ENCODE measurements at regions not wholly inside any gene's neighbourhood (a gene's known extent, or its start where the extent isn't known, plus 50 kb on each side); places are given as distances from the start of the nearest gene placed in this dataset.

DNA sequence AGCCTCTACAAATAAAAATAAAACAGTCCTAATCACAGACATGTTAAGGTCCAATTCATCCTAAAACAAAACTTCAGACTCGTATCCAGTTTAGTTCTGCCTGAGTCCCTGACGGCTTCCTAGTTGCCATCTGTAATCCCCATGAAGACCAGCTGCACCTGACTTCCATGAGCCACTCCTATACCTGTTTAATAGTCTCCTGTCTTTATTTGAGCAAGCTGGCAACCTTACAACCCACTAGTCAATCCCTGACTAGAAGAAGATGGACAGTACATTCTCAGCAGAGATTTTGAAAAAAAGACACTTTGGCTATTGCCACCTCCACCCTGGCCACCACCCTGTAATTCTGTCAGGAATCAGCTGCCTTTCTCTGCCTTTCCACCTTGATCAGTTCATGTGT, 197.7 kb downstream of the HIBADH start:
- intact Hi-C loops (cut with micrococcal nuclease): no loop called here
- Histone ChIP-seq H2AFZ (ENCODE audit: low read depth, low read length, poor library complexity, severe bottlenecking) (no peak overlapping the region), H3K9ac (ENCODE audit: low read length) (no peak overlapping the region), H3K36me3 (ENCODE audit: control insufficient read depth in 1 of 2, insufficient read depth in 2 of 2, low read length in 2 of 2) (no peaks in the 10 kb centered on the region), H3K4me1 (ENCODE audit: control insufficient read depth in 1 of 2, insufficient read depth in 2 of 2, low read length in 2 of 2) (no peaks in the 10 kb centered on the region), H3K27me3 (ENCODE audit: insufficient read depth, low read length) (no peaks in the 10 kb centered on the region), H4K20me1 (ENCODE audit: insufficient read depth) (no peaks in the 10 kb centered on the region), H3K9me3 (ENCODE audit: control insufficient read depth in 1 of 2, insufficient read depth in 1 of 2, low read depth in 1 of 2, low read length in 2 of 2) (no peaks in the 10 kb centered on the region), H3K4me2 (ENCODE audit: low read length) (no peak overlapping the region), H3K79me2 (ENCODE audit: insufficient read depth, low read length) (no peaks in the 10 kb centered on the region), H3K27ac (ENCODE audit: low read depth, low read length) (no peak overlapping the region), H3K9me2 (ENCODE audit: insufficient read depth) (no peaks in the 10 kb centered on the region), H3K4me3 (replicated peaks in 1 of 2; ENCODE audit: low read depth in 1 of 2, low read length in 2 of 2) (no peak overlapping the region)
- no TSS peak for BruUV-seq (replicated peaks)
- ChIA-PET CTCF (no interaction called here), RAD21 (ENCODE audit: low non-redundant PET in 1 of 2, low total read pairs in 2 of 2, uncharacterized antibody in 2 of 2, unreplicated experiment in 2 of 2) (no interaction called here), POLR2A (no interaction called here)
- DNase-seq (ENCODE audit: low read depth, low spot score) (no peak), ATAC-seq (no peak)
- TF ChIP-seq EZH2phosphoT487 (IDR thresholded peaks at IDR 0.05; ENCODE audit: borderline replicate concordance) (no peak), ZFX (IDR thresholded peaks at IDR 0.05) (no peak), POLR2A (IDR thresholded peaks at IDR 0.05; ENCODE audit: borderline replicate concordance, extremely low read depth, insufficient read depth, insufficient read length) (no peak), SRF (IDR thresholded peaks at IDR 0.05; ENCODE audit: low read depth) (no peak), YY1 (IDR thresholded peaks at IDR 0.05; ENCODE audit: extremely low read depth, insufficient replicate concordance, low read depth, low read length) (no peak), FOSL1 (IDR thresholded peaks at IDR 0.05; ENCODE audit: low read depth) (no peak), EGR1 (IDR thresholded peaks at IDR 0.05; ENCODE audit: low read depth) (no peak), ZNF274 (IDR thresholded peaks at IDR 0.05; ENCODE audit: low read depth, low read length) (no peak), CBX3 (IDR thresholded peaks at IDR 0.05; ENCODE audit: low read depth) (no peak), CEBPB (IDR thresholded peaks at IDR 0.05; ENCODE audit: low read depth) (no peak), RAD21 (IDR thresholded peaks at IDR 0.05; ENCODE audit: low read depth) (no peak), ELF1 (IDR thresholded peaks at IDR 0.05; ENCODE audit: borderline replicate concordance, low read depth) (no peak), EZH2 (IDR thresholded peaks at IDR 0.05) (no peak), SP1 (IDR thresholded peaks at IDR 0.05; ENCODE audit: low read depth) (no peak), JUND (IDR thresholded peaks at IDR 0.05) (no peak), SIN3A (IDR thresholded peaks at IDR 0.05; ENCODE audit: low read depth) (no peak)
- TF ChIP-seq, protein P1, sequence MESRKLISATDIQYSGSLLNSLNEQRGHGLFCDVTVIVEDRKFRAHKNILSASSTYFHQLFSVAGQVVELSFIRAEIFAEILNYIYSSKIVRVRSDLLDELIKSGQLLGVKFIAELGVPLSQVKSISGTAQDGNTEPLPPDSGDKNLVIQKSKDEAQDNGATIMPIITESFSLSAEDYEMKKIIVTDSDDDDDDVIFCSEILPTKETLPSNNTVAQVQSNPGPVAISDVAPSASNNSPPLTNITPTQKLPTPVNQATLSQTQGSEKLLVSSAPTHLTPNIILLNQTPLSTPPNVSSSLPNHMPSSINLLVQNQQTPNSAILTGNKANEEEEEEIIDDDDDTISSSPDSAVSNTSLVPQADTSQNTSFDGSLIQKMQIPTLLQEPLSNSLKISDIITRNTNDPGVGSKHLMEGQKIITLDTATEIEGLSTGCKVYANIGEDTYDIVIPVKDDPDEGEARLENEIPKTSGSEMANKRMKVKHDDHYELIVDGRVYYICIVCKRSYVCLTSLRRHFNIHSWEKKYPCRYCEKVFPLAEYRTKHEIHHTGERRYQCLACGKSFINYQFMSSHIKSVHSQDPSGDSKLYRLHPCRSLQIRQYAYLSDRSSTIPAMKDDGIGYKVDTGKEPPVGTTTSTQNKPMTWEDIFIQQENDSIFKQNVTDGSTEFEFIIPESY (IDR thresholded peaks at IDR 0.05; ENCODE audit: extremely low read depth, insufficient replicate concordance, low read length): no peak
- TF ChIP-seq, protein P2, sequence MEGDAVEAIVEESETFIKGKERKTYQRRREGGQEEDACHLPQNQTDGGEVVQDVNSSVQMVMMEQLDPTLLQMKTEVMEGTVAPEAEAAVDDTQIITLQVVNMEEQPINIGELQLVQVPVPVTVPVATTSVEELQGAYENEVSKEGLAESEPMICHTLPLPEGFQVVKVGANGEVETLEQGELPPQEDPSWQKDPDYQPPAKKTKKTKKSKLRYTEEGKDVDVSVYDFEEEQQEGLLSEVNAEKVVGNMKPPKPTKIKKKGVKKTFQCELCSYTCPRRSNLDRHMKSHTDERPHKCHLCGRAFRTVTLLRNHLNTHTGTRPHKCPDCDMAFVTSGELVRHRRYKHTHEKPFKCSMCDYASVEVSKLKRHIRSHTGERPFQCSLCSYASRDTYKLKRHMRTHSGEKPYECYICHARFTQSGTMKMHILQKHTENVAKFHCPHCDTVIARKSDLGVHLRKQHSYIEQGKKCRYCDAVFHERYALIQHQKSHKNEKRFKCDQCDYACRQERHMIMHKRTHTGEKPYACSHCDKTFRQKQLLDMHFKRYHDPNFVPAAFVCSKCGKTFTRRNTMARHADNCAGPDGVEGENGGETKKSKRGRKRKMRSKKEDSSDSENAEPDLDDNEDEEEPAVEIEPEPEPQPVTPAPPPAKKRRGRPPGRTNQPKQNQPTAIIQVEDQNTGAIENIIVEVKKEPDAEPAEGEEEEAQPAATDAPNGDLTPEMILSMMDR (IDR thresholded peaks at IDR 0.05 in 2 of 3, conservative IDR thresholded peaks at IDR 0.05 in 1 of 3; ENCODE audit: borderline replicate concordance in 1 of 3, insufficient read depth in 1 of 3, low read depth in 2 of 3, low read length in 2 of 3): no peak
- TF ChIP-seq, protein P3, sequence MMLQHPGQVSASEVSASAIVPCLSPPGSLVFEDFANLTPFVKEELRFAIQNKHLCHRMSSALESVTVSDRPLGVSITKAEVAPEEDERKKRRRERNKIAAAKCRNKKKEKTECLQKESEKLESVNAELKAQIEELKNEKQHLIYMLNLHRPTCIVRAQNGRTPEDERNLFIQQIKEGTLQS (IDR thresholded peaks at IDR 0.05): no peak
- TF ChIP-seq, protein P4, sequence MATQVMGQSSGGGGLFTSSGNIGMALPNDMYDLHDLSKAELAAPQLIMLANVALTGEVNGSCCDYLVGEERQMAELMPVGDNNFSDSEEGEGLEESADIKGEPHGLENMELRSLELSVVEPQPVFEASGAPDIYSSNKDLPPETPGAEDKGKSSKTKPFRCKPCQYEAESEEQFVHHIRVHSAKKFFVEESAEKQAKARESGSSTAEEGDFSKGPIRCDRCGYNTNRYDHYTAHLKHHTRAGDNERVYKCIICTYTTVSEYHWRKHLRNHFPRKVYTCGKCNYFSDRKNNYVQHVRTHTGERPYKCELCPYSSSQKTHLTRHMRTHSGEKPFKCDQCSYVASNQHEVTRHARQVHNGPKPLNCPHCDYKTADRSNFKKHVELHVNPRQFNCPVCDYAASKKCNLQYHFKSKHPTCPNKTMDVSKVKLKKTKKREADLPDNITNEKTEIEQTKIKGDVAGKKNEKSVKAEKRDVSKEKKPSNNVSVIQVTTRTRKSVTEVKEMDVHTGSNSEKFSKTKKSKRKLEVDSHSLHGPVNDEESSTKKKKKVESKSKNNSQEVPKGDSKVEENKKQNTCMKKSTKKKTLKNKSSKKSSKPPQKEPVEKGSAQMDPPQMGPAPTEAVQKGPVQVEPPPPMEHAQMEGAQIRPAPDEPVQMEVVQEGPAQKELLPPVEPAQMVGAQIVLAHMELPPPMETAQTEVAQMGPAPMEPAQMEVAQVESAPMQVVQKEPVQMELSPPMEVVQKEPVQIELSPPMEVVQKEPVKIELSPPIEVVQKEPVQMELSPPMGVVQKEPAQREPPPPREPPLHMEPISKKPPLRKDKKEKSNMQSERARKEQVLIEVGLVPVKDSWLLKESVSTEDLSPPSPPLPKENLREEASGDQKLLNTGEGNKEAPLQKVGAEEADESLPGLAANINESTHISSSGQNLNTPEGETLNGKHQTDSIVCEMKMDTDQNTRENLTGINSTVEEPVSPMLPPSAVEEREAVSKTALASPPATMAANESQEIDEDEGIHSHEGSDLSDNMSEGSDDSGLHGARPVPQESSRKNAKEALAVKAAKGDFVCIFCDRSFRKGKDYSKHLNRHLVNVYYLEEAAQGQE (IDR thresholded peaks at IDR 0.05; ENCODE audit: low read depth): no peak
